ENCODE measurements at regions not wholly inside any gene's neighbourhood (a gene's known extent, or its start where the extent isn't known, plus 50 kb on each side); places are given as distances from the start of the nearest gene placed in this dataset.

GRCh38 chr4:17174751-17175150 is 276.3 kb upstream of the LDB2 start:
- DNase-seq (ENCODE audit: low spot score) = no peak

GRCh38 chr4:17173300-17173699 is 274.9 kb upstream of the LDB2 start:
- DNase-seq (ENCODE audit: low spot score) = no peak

DNA sequence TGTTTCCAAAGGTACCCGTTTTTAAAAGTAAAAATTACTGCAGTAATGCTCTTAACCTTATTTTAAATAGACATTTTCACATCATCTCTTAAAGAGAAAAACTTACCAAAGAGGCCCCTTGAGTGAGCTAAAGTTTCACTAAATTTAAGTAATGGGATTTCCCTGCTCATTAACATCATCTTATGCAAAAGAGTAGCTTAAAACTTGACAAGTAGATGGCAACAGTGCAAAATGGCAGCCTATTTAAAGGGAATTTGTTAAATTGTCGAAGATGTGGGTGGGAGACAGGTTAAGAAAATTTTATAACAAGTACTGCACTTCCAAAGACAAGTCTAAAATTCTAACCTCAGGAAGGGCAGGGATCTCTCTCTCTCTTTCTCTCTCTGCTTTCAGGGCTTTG is 271.7 kb upstream of the LDB2 start:
- no peak for DNase-seq (ENCODE audit: low spot score)

DNA sequence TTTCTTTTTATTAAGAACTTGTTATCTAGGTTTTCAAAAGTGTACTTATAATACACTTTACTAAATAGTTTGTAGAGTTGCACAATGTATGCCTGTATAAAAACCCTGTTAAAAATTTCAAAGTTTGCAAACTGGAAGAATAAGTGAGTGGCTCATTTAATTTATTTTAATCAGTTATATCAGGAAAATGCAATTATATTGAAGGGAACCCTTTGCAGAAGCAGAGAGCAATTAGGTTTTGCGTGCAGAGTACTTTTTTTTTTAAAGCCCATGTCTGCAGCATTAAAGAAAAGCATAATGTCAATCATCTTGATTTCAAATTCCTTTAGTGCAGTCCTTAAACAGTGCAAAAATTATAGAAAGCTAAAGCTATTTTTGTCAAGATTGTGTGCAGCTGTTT is 271.3 kb upstream of the LDB2 start:
- DNase-seq (ENCODE audit: low spot score) = no peak

DNA sequence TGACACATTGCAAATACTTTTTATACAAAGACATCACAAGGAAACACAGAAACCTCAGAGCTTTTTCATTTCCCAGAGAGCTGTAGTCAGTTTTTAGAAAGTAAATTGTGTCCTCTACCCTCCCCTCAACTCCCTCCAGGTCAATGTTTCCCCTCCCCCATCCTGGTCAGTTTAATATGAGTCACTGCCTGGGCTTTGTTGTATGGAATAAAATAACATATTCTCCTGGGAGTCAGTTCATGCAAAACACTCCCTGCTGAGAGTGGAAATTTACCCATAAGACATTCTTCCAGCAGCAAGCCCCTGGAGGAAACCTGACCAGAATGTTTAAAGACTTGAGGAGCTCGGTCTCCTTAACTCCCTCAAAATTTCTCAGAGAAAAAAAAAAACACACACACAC is 270.1 kb upstream of the LDB2 start:
- peak; percentile 16 for DNase-seq (ENCODE audit: low spot score)

DNA sequence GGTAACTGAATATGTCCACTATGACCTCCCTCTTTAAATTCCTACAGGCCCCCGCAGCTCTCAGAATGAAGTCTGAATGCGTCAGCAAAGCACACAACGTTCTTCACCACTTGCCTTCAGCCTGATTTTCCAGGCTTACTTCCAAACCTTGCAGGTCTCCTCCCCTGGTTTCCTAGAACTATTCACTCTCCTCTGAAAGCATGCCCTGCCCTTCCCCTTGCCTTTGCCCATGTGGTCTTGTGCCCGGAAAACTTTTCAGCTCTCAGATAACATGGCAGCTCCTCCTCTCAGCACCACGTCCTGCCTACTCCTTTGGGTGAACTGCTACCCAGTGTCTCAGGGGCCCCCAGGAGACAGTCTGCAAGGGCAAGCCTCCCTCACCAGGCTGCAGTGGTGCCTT is 268.5 kb upstream of the LDB2 start:
- no peak for DNase-seq (ENCODE audit: low spot score)

GRCh38 chr4:17165286-17165685 is 266.8 kb upstream of the LDB2 start:
- no peak for DNase-seq (ENCODE audit: low spot score)

GRCh38 chr4:17164666-17165065 is 266.2 kb upstream of the LDB2 start:
- no peak for DNase-seq (ENCODE audit: low spot score)

- DNase-seq (ENCODE audit: low spot score) = no peak
Measured at GRCh38 chr4:17163156-17163771, 264.8 kb upstream of the LDB2 start.

DNA sequence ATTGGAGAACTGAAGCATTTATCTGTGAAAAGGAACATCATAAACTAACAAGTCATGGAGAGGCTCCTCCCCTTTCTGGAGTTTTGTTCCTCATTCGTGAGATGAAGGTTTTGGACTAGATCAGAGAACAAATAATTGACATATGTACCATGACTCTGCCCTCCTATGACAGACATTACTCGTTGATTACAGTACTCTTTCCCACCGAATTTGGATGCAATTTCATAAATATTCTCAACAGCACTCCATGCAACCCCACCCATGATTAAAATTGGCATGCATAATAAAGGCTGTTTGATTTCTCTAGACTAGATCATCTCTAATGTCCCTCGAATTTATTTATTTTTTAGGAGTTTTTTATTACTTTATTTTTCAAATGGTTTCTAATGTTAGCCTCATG is 258.9 kb upstream of the LDB2 start:
- no peak for DNase-seq (ENCODE audit: low spot score)

GRCh38 chr4:17155486-17155885 is 257.0 kb upstream of the LDB2 start:
- DNase-seq (ENCODE audit: low spot score) = no peak

- no peak for DNase-seq (ENCODE audit: low spot score)
Measured at GRCh38 chr4:17153572-17153971, 255.1 kb upstream of the LDB2 start.

- DNase-seq (ENCODE audit: low spot score) = no peak
Measured at GRCh38 chr4:17152941-17153540, 254.6 kb upstream of the LDB2 start.

- DNase-seq (ENCODE audit: low spot score) = peak; percentile 67
Measured at GRCh38 chr4:17142232-17142711, 243.8 kb upstream of the LDB2 start.

DNA sequence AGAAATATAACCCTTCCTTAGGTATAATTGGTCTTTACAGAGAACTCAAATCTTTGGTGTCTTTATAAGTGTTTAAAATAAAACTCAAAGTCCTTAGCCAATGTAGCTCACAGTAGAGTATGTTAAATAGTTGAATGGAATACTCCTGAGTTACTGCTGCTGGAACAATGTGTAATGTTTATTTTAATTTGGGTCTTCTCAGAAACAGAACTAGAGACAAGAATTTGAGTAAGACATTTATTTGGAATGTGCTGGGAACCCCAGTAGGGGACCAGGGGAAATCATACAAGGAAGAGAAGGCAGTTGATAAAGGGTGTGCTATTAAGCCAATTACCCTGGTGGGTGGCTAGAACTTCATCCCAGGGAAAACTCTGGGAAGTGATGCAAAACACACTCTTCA is 240.4 kb upstream of the LDB2 start:
- DNase-seq (ENCODE audit: low spot score) = no peak

GRCh38 chr4:17134565-17134964 is 236.1 kb upstream of the LDB2 start:
- no peak for DNase-seq (ENCODE audit: low spot score)

GRCh38 chr4:17134100-17134499 is 235.7 kb upstream of the LDB2 start:
- no peak for DNase-seq (ENCODE audit: low spot score)

- no peak for DNase-seq (ENCODE audit: low spot score)
Measured at GRCh38 chr4:17132226-17132625, 233.8 kb upstream of the LDB2 start.

- DNase-seq (ENCODE audit: low spot score) = peak; percentile 10
Measured at GRCh38 chr4:17128268-17128667, 229.8 kb upstream of the LDB2 start.

DNA sequence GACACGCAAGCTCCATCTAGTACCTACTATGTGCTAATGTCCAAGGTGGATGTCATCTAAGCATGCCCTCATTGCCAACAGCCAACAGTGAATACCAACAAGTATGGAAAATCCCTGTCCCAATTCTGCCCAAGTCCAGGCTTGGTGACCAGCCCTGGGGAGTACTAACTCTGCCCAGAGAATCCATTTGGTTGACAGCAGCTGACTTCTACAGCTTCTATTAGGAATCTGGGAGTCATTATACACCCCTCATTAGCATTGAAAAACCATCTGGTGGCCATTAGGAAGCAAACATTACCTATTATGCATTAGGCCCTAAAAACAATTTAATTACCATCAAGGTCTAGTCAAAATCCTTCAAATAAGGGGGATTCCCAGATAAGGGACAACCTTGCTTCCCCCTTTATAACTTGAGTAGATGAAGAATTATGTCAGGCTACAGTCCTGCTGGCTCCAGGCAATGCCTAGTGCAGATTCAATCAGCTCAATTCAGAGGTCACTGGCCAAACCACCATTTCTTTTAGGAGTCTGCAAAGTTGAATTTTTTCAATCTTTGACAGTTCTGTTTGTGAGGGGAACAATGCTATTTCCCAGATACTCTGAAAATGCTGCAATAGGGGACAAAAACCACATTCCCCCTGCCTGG is 228.0 kb upstream of the LDB2 start:
- DNase-seq (ENCODE audit: low spot score) = no peak

DNA sequence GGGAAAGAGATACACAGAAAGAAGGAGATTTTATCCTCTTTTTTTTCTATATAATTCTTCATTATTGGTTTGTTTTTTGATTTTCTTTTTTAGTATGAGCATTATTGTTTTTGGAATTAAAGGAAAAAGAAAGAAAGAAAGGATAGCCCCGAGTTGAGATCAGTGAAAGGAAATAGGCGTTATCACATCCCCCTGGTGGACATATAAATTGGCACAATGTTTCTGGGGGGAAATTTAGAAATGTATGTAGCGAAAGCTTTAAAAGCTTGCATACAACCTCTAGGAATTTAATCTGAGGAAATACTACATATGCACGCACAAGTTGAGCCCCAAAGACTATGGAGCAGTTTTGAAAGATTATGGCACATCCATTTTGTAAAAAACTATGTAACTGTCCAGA is 226.3 kb upstream of the LDB2 start:
- no peak for DNase-seq (ENCODE audit: low spot score)

GRCh38 chr4:17120761-17121160 is 222.3 kb upstream of the LDB2 start:
- DNase-seq (ENCODE audit: low spot score) = no peak

- DNase-seq (ENCODE audit: low spot score) = no peak
Measured at GRCh38 chr4:17117746-17118145, 219.3 kb upstream of the LDB2 start.

GRCh38 chr4:17115583-17115982 is 217.1 kb upstream of the LDB2 start:
- DNase-seq (ENCODE audit: low spot score) = no peak

All from AG08396 (cell line).